ENCODE measurements at regions not wholly inside any gene's neighbourhood (a gene's known extent, or its start where the extent isn't known, plus 50 kb on each side); places are given as distances from the start of the nearest gene placed in this dataset.

- WGBS, 2 donors = 43 to 61% methylated on average over 6 of the region's 6 CpGs
- no peaks in the 10 kb centered on the region for H3K36me3 ChIP-seq
- peaks cover 0 to 21% (median 13%) of the 10 kb centered on the region in 4 donors for H3K4me1 ChIP-seq
- intact Hi-C loops (cut with DNase I) = no loop called here
- no peaks in the 10 kb centered on the region for H3K9me3 ChIP-seq
- TF ChIP-seq EP300 (IDR thresholded peaks at IDR 0.05) (no peak), POLR2AphosphoS5 (IDR thresholded peaks at IDR 0.05) (no peak), POLR2A (IDR thresholded peaks at IDR 0.05) (no peak), CTCF (IDR thresholded peaks at IDR 0.05) (no peak)
- no peak for DNase-seq
- peak overlapping the region in 2 of 4 donors; percentile 19 to 61 for H3K27ac ChIP-seq
- no peak overlapping the region for H3K4me3 ChIP-seq
- no peaks in the 10 kb centered on the region for H3K27me3 ChIP-seq
Measured at GRCh38 chr12:107955966-107956643, 173.0 kb upstream of the WSCD2 start.

- H3K27me3 ChIP-seq = no peaks in the 10 kb centered on the region
- H3K9me3 ChIP-seq = no peaks in the 10 kb centered on the region
- intact Hi-C loops (cut with DNase I) = no loop called here
- TF ChIP-seq EP300 (IDR thresholded peaks at IDR 0.05) = no peak
- TF ChIP-seq POLR2A (IDR thresholded peaks at IDR 0.05) = no peak
- no peak for TF ChIP-seq POLR2AphosphoS5 (IDR thresholded peaks at IDR 0.05)
- no peak for TF ChIP-seq CTCF (IDR thresholded peaks at IDR 0.05)
- no peaks in the 10 kb centered on the region for H3K36me3 ChIP-seq
- no peak overlapping the region for H3K4me3 ChIP-seq
- no peak overlapping the region for H3K27ac ChIP-seq
- DNase-seq = no peak
- H3K4me1 ChIP-seq = peaks cover 0 to 21% (median 13%) of the 10 kb centered on the region in 4 donors
Measured at GRCh38 chr12:107957459-107957858, 171.6 kb upstream of the WSCD2 start.

GRCh38 chr12:107963635-107964034, 165.5 kb upstream of the WSCD2 start:
- Histone ChIP-seq H3K27me3 (no peaks in the 10 kb centered on the region), H3K9me3 (no peaks in the 10 kb centered on the region), H3K27ac (no peak overlapping the region), H3K36me3 (no peaks in the 10 kb centered on the region), H3K4me3 (no peak overlapping the region), H3K4me1 (no peaks in the 10 kb centered on the region)
- intact Hi-C loops (cut with DNase I) = no loop called here
- WGBS, 2 donors = 59 to 76% methylated on average over 6 of the region's 6 CpGs
- TF ChIP-seq CTCF (IDR thresholded peaks at IDR 0.05) = no peak
- no peak for TF ChIP-seq EP300 (IDR thresholded peaks at IDR 0.05)
- TF ChIP-seq POLR2AphosphoS5 (IDR thresholded peaks at IDR 0.05) = no peak
- no peak for DNase-seq

- Histone ChIP-seq H3K4me1 (no peaks in the 10 kb centered on the region), H3K4me3 (no peak overlapping the region), H3K36me3 (no peaks in the 10 kb centered on the region), H3K27ac (no peak overlapping the region), H3K27me3 (no peaks in the 10 kb centered on the region), H3K9me3 (no peaks in the 10 kb centered on the region)
- no peak for TF ChIP-seq POLR2A (IDR thresholded peaks at IDR 0.05)
- TF ChIP-seq EP300 (IDR thresholded peaks at IDR 0.05) = no peak
- no peak for TF ChIP-seq POLR2AphosphoS5 (IDR thresholded peaks at IDR 0.05)
- TF ChIP-seq CTCF (IDR thresholded peaks at IDR 0.05) = no peak
- intact Hi-C loops (cut with DNase I) = no loop called here
- 64 to 75% methylated on average over 4 of the region's 4 CpGs for WGBS, 2 donors
- DNase-seq = no peak
Measured at GRCh38 chr12:107967170-107967569, 161.9 kb upstream of the WSCD2 start.

GRCh38 chr12:107973950-107974349, 155.1 kb upstream of the WSCD2 start:
- TF ChIP-seq EP300 (IDR thresholded peaks at IDR 0.05) (no peak), POLR2A (IDR thresholded peaks at IDR 0.05) (no peak), POLR2AphosphoS5 (IDR thresholded peaks at IDR 0.05) (no peak), CTCF (IDR thresholded peaks at IDR 0.05) (no peak)
- intact Hi-C loops (cut with DNase I) = no loop called here
- no peak for DNase-seq
- H3K4me3 ChIP-seq = no peak overlapping the region
- H3K36me3 ChIP-seq = no peaks in the 10 kb centered on the region
- peaks cover 0 to 6% (median 0%) of the 10 kb centered on the region in 4 donors for H3K9me3 ChIP-seq
- no peaks in the 10 kb centered on the region for H3K27me3 ChIP-seq
- no peaks in the 10 kb centered on the region for H3K4me1 ChIP-seq
- H3K27ac ChIP-seq = no peak overlapping the region
